HCT116 (cell line): ENCODE measurements at regions not wholly inside any gene's neighbourhood (a gene's known extent, or its start where the extent isn't known, plus 50 kb on each side); places are given as distances from the start of the nearest gene placed in this dataset.

Experiments used
- ATAC-seq: fragments of 200-7000 bp; cut with Tn5 transposase; 2 replicates; pipeline ENCODE4 v1.9.1; 2020; ENCODE audit warnings: mild to moderate bottlenecking, moderate library complexity
- BruUV-seq: library from RNA; stranded (reverse); fragments of 400-500 nt; replicated peaks from 2 replicates; lab custom pipeline; 2021; lab: Mats Ljungman, UMichigan
- CTCF ChIA-PET: fragments of 300-600 bp; sonication (Branson Sonifier 250); formaldehyde crosslinking; loops from one replicate; lab custom pipeline; 2021; ENCODE audit warnings: antibody characterized with exemption; lab: Charles Lee
- POLR2A ChIA-PET: fragments of 300-600, 350-600 bp; sonication (Branson Sonifier 250); formaldehyde crosslinking; loops from one replicate; lab custom pipeline; 2021; ENCODE audit warnings: antibody characterized with exemption; lab: Charles Lee
- RAD21 ChIA-PET, 2 experiments: fragments of 300-600 bp; sonication (Branson Sonifier 250); formaldehyde crosslinking; loops; one replicate each; lab custom pipeline; 2023; ENCODE audit warnings: low total read pairs in 2 of 2; ENCODE audit not compliant: uncharacterized antibody in 2 of 2, unreplicated experiment in 2 of 2, low non-redundant PET in 1 of 2; lab: Charles Lee
- DNase-seq: peaks from one replicate; pipeline ENCODE4 v3.0.0-alpha.2; 2010; ENCODE audit warnings: low read depth, low spot score
- H2AFZ ChIP-seq: fragments of 200-600 bp; shearing (Covaris generic), sonication (generic); 2 replicates; pipeline ENCODE4 v1.6.1; 2017; ENCODE audit warnings: low read depth, mixed run types, mixed read lengths, antibody characterized with exemption, low read length; ENCODE audit not compliant: poor library complexity, severe bottlenecking
- H3K27ac ChIP-seq: 2 replicates; pipeline ENCODE4 v1.5.1; 2012; ENCODE audit warnings: low read depth, low read length
- H3K27me3 ChIP-seq: fragments of 200-600 bp; sonication (generic); 2 replicates; pipeline ENCODE4 v1.6.1; 2016; ENCODE audit warnings: mixed run types, low read length, mixed read lengths; ENCODE audit not compliant: insufficient read depth
- H3K36me3 ChIP-seq, 2 experiments: fragments of 200-500 bp in 1 of 2; fragments of 200-600 bp in 1 of 2; sonication (Bioruptor generic) in 1 of 2; sonication (generic) in 1 of 2; 2 replicates each; pipeline versions ENCODE4 v1.5.1 to v1.6.1; 2014 to 2016; ENCODE audit warnings: low read length in 2 of 2, inconsistent platforms in 1 of 2, mixed read lengths in 1 of 2, mixed run types in 1 of 2; ENCODE audit not compliant: insufficient read depth in 2 of 2, control insufficient read depth in 1 of 2
- H3K4me1 ChIP-seq, 2 experiments: fragments of 200-600 bp in 1 of 2; sonication (generic) in 1 of 2; 2 replicates each; pipeline versions ENCODE4 v1.5.1 to v1.6.1; 2012 to 2017; ENCODE audit warnings: low read length in 2 of 2, inconsistent platforms in 1 of 2, mild to moderate bottlenecking in 1 of 2, mixed read lengths in 1 of 2, mixed run types in 1 of 2, moderate library complexity in 1 of 2; ENCODE audit not compliant: insufficient read depth in 2 of 2, control insufficient read depth in 1 of 2
- H3K4me2 ChIP-seq: fragments of 200-600 bp; sonication (generic); 2 replicates; pipeline ENCODE4 v1.6.1; 2017; ENCODE audit warnings: mixed run types, low read length, mixed read lengths
- H3K4me3 ChIP-seq, 2 experiments: fragments of 200-600 bp in 1 of 2; sonication (generic) in 1 of 2; replicated peaks in 1 of 2; 2 replicates each; pipeline ENCODE4 v1.5.1; 2011 to 2016; ENCODE audit warnings: low read length in 2 of 2, control low read depth in 1 of 2, low read depth in 1 of 2, mild to moderate bottlenecking in 1 of 2, mixed read lengths in 1 of 2, mixed run types in 1 of 2
- H3K79me2 ChIP-seq: fragments of 200-600 bp; sonication (generic); 2 replicates; pipeline ENCODE4 v1.6.1; 2017; ENCODE audit warnings: mild to moderate bottlenecking, mixed run types, low read length, moderate library complexity, mixed read lengths; ENCODE audit not compliant: insufficient read depth
- H3K9ac ChIP-seq: fragments of 200-600 bp; sonication (generic); 2 replicates; pipeline ENCODE4 v1.6.1; 2016; ENCODE audit warnings: low read length, mixed read lengths
- H3K9me2 ChIP-seq: fragments of 200-600 bp; sonication (generic), shearing (Covaris generic); 2 replicates; pipeline ENCODE4 v1.6.1; 2017; ENCODE audit warnings: mixed run types, mild to moderate bottlenecking, moderate library complexity; ENCODE audit not compliant: insufficient read depth
- H3K9me3 ChIP-seq, 2 experiments: fragments of 200-500 bp in 1 of 2; fragments of 200-600 bp in 1 of 2; sonication (Bioruptor generic) in 1 of 2; sonication (generic) in 1 of 2; 2 replicates each; pipeline ENCODE4 v1.6.1; 2014 to 2017; ENCODE audit warnings: low read length in 2 of 2, mixed read lengths in 2 of 2, inconsistent platforms in 1 of 2, low read depth in 1 of 2, mild to moderate bottlenecking in 1 of 2, mixed run types in 1 of 2, moderate library complexity in 1 of 2; ENCODE audit not compliant: control insufficient read depth in 1 of 2, insufficient read depth in 1 of 2
- H4K20me1 ChIP-seq: fragments of 200-600 bp; sonication (generic), shearing (Covaris generic); 2 replicates; pipeline ENCODE4 v1.6.1; 2017; ENCODE audit warnings: mixed run types, mild to moderate bottlenecking, moderate library complexity; ENCODE audit not compliant: insufficient read depth
- ATF3 ChIP-seq: IDR thresholded peaks from 2 replicates; pipeline ENCODE4 v1.6.1; 2012
- CBX3 ChIP-seq: IDR thresholded peaks from 2 replicates; pipeline ENCODE4 v1.6.1; 2012; ENCODE audit warnings: low read depth
- CEBPB ChIP-seq: IDR thresholded peaks from 2 replicates; pipeline ENCODE4 v1.6.1; 2012; ENCODE audit warnings: low read depth
- CTCF ChIP-seq, 3 experiments: fragments of 200-600 bp in 1 of 3; sonication (generic) in 1 of 3; IDR thresholded peaks in 2 of 3; conservative IDR thresholded peaks in 1 of 3; 2 replicates each; pipeline ENCODE4 v1.5.1; 2012 to 2017; ENCODE audit warnings: low read depth in 2 of 3, low read length in 2 of 3, antibody characterized with exemption in 1 of 3, borderline replicate concordance in 1 of 3, control low read depth in 1 of 3, mild to moderate bottlenecking in 1 of 3, mixed read lengths in 1 of 3, mixed run types in 1 of 3, moderate library complexity in 1 of 3; ENCODE audit not compliant: insufficient read depth in 1 of 3
- EGR1 ChIP-seq: IDR thresholded peaks from 2 replicates; pipeline ENCODE4 v1.6.1; 2012; ENCODE audit warnings: low read depth
- ELF1 ChIP-seq: IDR thresholded peaks from 2 replicates; pipeline ENCODE4 v1.6.1; 2012; ENCODE audit warnings: low read depth, borderline replicate concordance
- EZH2 ChIP-seq: fragments of 200-600 bp; sonication (generic); IDR thresholded peaks from 2 replicates; pipeline ENCODE4 v1.6.1; 2017; ENCODE audit warnings: antibody characterized with exemption, mixed run types
- EZH2phosphoT487 ChIP-seq: fragments of 200-600 bp; IDR thresholded peaks from 2 replicates; pipeline ENCODE4 v1.6.1; 2018; ENCODE audit warnings: antibody characterized with exemption, borderline replicate concordance
- FOSL1 ChIP-seq: IDR thresholded peaks from 2 replicates; pipeline ENCODE4 v1.6.1; 2012; ENCODE audit warnings: low read depth
- JUND ChIP-seq: IDR thresholded peaks from 2 replicates; pipeline ENCODE4 v1.6.1; 2012
- POLR2A ChIP-seq: IDR thresholded peaks from 2 replicates; pipeline ENCODE4 v1.7.0; 2011; ENCODE audit warnings: borderline replicate concordance; ENCODE audit not compliant: insufficient read depth, insufficient read length; ENCODE audit errors: extremely low read depth
- POLR2AphosphoS5 ChIP-seq: IDR thresholded peaks from 2 replicates; pipeline ENCODE4 v1.6.1; 2011; ENCODE audit warnings: mild to moderate bottlenecking, low read depth, low read length, moderate library complexity
- RAD21 ChIP-seq: IDR thresholded peaks from 2 replicates; pipeline ENCODE4 v1.6.1; 2012; ENCODE audit warnings: low read depth, mild to moderate bottlenecking
- REST ChIP-seq: IDR thresholded peaks from 2 replicates; pipeline ENCODE4 v1.6.1; 2012; ENCODE audit warnings: low read depth
- SIN3A ChIP-seq: IDR thresholded peaks from 2 replicates; pipeline ENCODE4 v1.6.1; 2012; ENCODE audit warnings: low read depth
- SP1 ChIP-seq: IDR thresholded peaks from 2 replicates; pipeline ENCODE4 v1.6.1; 2012; ENCODE audit warnings: low read depth
- YY1 ChIP-seq: IDR thresholded peaks from 2 replicates; pipeline ENCODE4 v1.6.1; 2011; ENCODE audit warnings: low read length, low read depth, moderate library complexity, mild to moderate bottlenecking; ENCODE audit not compliant: insufficient replicate concordance; ENCODE audit errors: extremely low read depth
- ZBTB33 ChIP-seq: IDR thresholded peaks from 2 replicates; pipeline ENCODE4 v1.6.1; 2011; ENCODE audit warnings: mild to moderate bottlenecking, low read length, moderate library complexity; ENCODE audit not compliant: insufficient replicate concordance; ENCODE audit errors: extremely low read depth
- ZFX ChIP-seq: fragments of 450-650 bp; IDR thresholded peaks from 2 replicates; pipeline ENCODE4 v1.6.1; 2017
- intact Hi-C: fragments of 100-400 bp; cut with micrococcal nuclease; formaldehyde crosslinking; loops from 2 replicates; pipeline ENCODE4 v1.10.0; 2022

- TF ChIP-seq EZH2 (no peak), EZH2phosphoT487 (no peak), FOSL1 (no peak), YY1 (no peak)
Observed at GRCh38 chr22:26849575-26849974, 192.2 kb downstream of the MIAT start (continued).

- H3K4me1 ChIP-seq: no peaks in the 10 kb centered on the region
- no peaks in the 10 kb centered on the region for H4K20me1 ChIP-seq
- POLR2A ChIA-PET: no interaction called here
- H3K27me3 ChIP-seq: peaks cover 67% of the 10 kb centered on the region
- CTCF ChIA-PET: no interaction called here
- TF ChIP-seq ZFX (no peak), CBX3 (no peak), YY1 (no peak), CTCF (IDR thresholded peaks at IDR 0.05 in 2 of 3, conservative IDR thresholded peaks at IDR 0.05 in 1 of 3; ENCODE audit: borderline replicate concordance in 1 of 3, insufficient read depth in 1 of 3, low read depth in 2 of 3, low read length in 2 of 3) (no peak), CEBPB (no peak), ZBTB33 (no peak), REST (no peak), SIN3A (no peak), EZH2 (no peak), JUND (no peak), RAD21 (no peak), POLR2AphosphoS5 (no peak), EGR1 (no peak), FOSL1 (no peak), ELF1 (no peak), ATF3 (no peak), SP1 (no peak), EZH2phosphoT487 (no peak), POLR2A (no peak)
- no peak overlapping the region for H3K4me2 ChIP-seq
- intact Hi-C loops: no loop called here
- RAD21 ChIA-PET: no interaction called here
- H3K79me2 ChIP-seq: no peaks in the 10 kb centered on the region
- no peak overlapping the region for H3K27ac ChIP-seq
- ATAC-seq: no peak
- no peak for DNase-seq
- no TSS peak for BruUV-seq
- no peak overlapping the region for H3K9ac ChIP-seq
- no peaks in the 10 kb centered on the region for H3K9me2 ChIP-seq
- H3K4me3 ChIP-seq: no peak overlapping the region
- H2AFZ ChIP-seq: no peak overlapping the region
- no peaks in the 10 kb centered on the region for H3K9me3 ChIP-seq
- H3K36me3 ChIP-seq: no peaks in the 10 kb centered on the region
Observed at GRCh38 chr22:26851125-26851524, 193.7 kb downstream of the MIAT start.
